ENCODE measurements at regions not wholly inside any gene's neighbourhood (a gene's known extent, or its start where the extent isn't known, plus 50 kb on each side); places are given as distances from the start of the nearest gene placed in this dataset.

DNA sequence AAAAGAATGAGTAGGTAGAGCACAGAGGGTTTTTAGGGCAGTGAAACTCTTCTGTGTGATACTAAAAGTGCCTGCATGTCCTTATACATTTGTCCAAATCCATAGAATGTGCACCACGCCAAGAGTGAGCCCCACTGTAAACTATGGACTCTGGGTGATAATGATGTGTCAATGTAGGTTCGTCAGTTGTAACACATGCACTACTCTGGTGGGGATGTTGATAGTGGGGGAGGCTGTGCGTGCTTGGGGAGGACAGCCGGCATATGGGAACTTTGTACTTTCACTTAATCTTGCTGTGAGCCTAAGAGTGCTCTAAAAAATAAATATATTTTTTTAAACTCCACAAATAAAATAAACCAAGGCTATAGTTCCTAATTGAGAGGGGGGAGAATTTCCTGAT, 319.2 kb downstream of the SHQ1 start:
- no peaks in the 10 kb centered on the region for H3K9me3 ChIP-seq (ENCODE audit: control insufficient read depth, insufficient read depth, low read length)
- no peak overlapping the region for H3K18ac ChIP-seq (ENCODE audit: low read depth, low read length)
- H2AK9ac ChIP-seq (replicated peaks; ENCODE audit: low read depth, low read length, poor library complexity), result no peak overlapping the region
- H3K4me3 ChIP-seq (ENCODE audit: insufficient read depth, low read depth, low read length), result no peak overlapping the region
- H2BK20ac ChIP-seq (ENCODE audit: low read depth, low read length), result no peak overlapping the region
- no peak overlapping the region for H4K8ac ChIP-seq (ENCODE audit: low read depth in 2 of 2, low read length in 2 of 2)
- no CpG with 5 or more reads among the region's 4 CpGs for WGBS, 2 experiments (ENCODE audit: extremely low coverage in 2 of 2, insufficient read length in 1 of 2)
- no peak overlapping the region for H2BK15ac ChIP-seq (ENCODE audit: low read depth, low read length)
- no peak overlapping the region for H3K4ac ChIP-seq (ENCODE audit: low read depth, low read length)
- H4K5ac ChIP-seq (ENCODE audit: low read depth, low read length), result no peak overlapping the region
- H3K23ac ChIP-seq (ENCODE audit: low read depth, low read length), result no peak overlapping the region
- no peaks in the 10 kb centered on the region for H3K4me1 ChIP-seq (ENCODE audit: control insufficient read depth, insufficient read depth, low read length)
- no peak overlapping the region for H3K27ac ChIP-seq (ENCODE audit: insufficient read depth, low read length)
- no peak overlapping the region for H4K91ac ChIP-seq (ENCODE audit: insufficient read depth, low read depth, low read length)
- H3K56ac ChIP-seq (ENCODE audit: extremely low read depth, insufficient read depth, low read length), result no peak overlapping the region
- H3K79me1 ChIP-seq (ENCODE audit: low read depth in 1 of 2, low read length in 2 of 2), result no peaks in the 10 kb centered on the region
- H3K9me1 ChIP-seq (ENCODE audit: insufficient read depth, low read length), result no peaks in the 10 kb centered on the region
- no peaks in the 10 kb centered on the region for H3K36me3 ChIP-seq (ENCODE audit: control insufficient read depth, insufficient read depth, low read length)
- DNase-seq, result no peak
- peaks cover 23% of the 10 kb centered on the region for H3K27me3 ChIP-seq (ENCODE audit: control insufficient read depth, insufficient read depth, low read length)
- intact Hi-C loops (cut with micrococcal nuclease), result no loop called here
- no peak overlapping the region for H3K4me2 ChIP-seq (ENCODE audit: low read depth, low read length)
- in situ Hi-C loops (cut with MboI; ENCODE audit: low sequenced_read_pairs), result no loop called here
- H2AK5ac ChIP-seq (ENCODE audit: low read depth, low read length), result no peak overlapping the region
- dilution Hi-C loops (cut with HindIII; ENCODE audit: low sequenced_read_pairs, unreplicated experiment), result no loop called here
- H3K14ac ChIP-seq (replicated peaks; ENCODE audit: low read depth, low read length), result no peak overlapping the region
- no peak overlapping the region for H3K9ac ChIP-seq (ENCODE audit: low read depth, low read length)
- TF ChIP-seq SMC3 (IDR thresholded peaks at IDR 0.05; ENCODE audit: low read depth, low read length) (no peak), BHLHE40 (IDR thresholded peaks at IDR 0.05; ENCODE audit: low read depth, low read length) (no peak), MAFK (IDR thresholded peaks at IDR 0.05; ENCODE audit: low read depth, low read length) (no peak), FOS (IDR thresholded peaks at IDR 0.05; ENCODE audit: low read depth, low read length) (no peak), CEBPB (IDR thresholded peaks at IDR 0.05; ENCODE audit: low read depth, low read length) (no peak), RCOR1 (IDR thresholded peaks at IDR 0.05; ENCODE audit: insufficient replicate concordance, low read length) (no peak)
- TF ChIP-seq, protein P1, sequence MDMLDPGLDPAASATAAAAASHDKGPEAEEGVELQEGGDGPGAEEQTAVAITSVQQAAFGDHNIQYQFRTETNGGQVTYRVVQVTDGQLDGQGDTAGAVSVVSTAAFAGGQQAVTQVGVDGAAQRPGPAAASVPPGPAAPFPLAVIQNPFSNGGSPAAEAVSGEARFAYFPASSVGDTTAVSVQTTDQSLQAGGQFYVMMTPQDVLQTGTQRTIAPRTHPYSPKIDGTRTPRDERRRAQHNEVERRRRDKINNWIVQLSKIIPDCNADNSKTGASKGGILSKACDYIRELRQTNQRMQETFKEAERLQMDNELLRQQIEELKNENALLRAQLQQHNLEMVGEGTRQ (IDR thresholded peaks at IDR 0.05; ENCODE audit: low read depth, low read length), result no peak
- BruUV-seq (replicated peaks), result no TSS peak
- ChIA-PET CTCF (no interaction called here), POLR2A (ENCODE audit: unreplicated experiment) (no interaction called here)
- ATAC-seq (ENCODE audit: low read depth), result no peak
- H2AFZ ChIP-seq (replicated peaks; ENCODE audit: low read length, poor library complexity), result no peak overlapping the region
- H2BK120ac ChIP-seq (ENCODE audit: low read depth, low read length), result no peak overlapping the region
- H2BK5ac ChIP-seq (ENCODE audit: low read depth, low read length, poor library complexity, severe bottlenecking), result no peak overlapping the region
- H4K20me1 ChIP-seq (ENCODE audit: insufficient read depth, low read length), result no peaks in the 10 kb centered on the region

Data from IMR-90 (cell line).